A549 (cell line): ENCODE measurements at regions not wholly inside any gene's neighbourhood (a gene's known extent, or its start where the extent isn't known, plus 50 kb on each side); places are given as distances from the start of the nearest gene placed in this dataset.

Source experiments
- CTCF ChIP-seq: fragments of >200 bp; sonication (Bioruptor Twin); formaldehyde crosslinking; IDR thresholded peaks from 3 replicates; pipeline ENCODE4 v1.5.1; 2016
- GATA3 ChIP-seq: IDR thresholded peaks from 2 replicates; pipeline ENCODE4 v1.6.1; 2012; ENCODE audit warnings: borderline replicate concordance
- USF2 ChIP-seq: fragments of 450-650 bp; IDR thresholded peaks from 2 replicates; pipeline ENCODE4 v1.6.1; 2014; ENCODE audit warnings: antibody characterized with exemption

GRCh38 chr1:170318736-170319135, 173.0 kb downstream of the NTMT2 start:
- TF ChIP-seq USF2 (no peak), CTCF (no peak), GATA3 (no peak)
